ENCODE measurements at regions not wholly inside any gene's neighbourhood (a gene's known extent, or its start where the extent isn't known, plus 50 kb on each side); places are given as distances from the start of the nearest gene placed in this dataset.
A peak's percentile ranks its signal among the peaks of the same experiment; 100 is the strongest.

- DNase-seq (ENCODE audit: low spot score), result no peak
These were observed 61.1 kb downstream of the SPATA31C2 start for GRCh38 chr9:88077071-88077617.

- peak; percentile 35 for DNase-seq (ENCODE audit: low spot score)
These were observed 61.8 kb downstream of the SPATA31C2 start for GRCh38 chr9:88076286-88077070.

- DNase-seq (ENCODE audit: low spot score), result no peak
These were observed 62.3 kb downstream of the SPATA31C2 start for GRCh38 chr9:88075966-88076285.

- DNase-seq (ENCODE audit: low spot score), result no peak
These were observed 62.8 kb downstream of the SPATA31C2 start for GRCh38 chr9:88075506-88075905.

GRCh38 chr9:88074931-88075330, 63.3 kb downstream of the SPATA31C2 start:
- DNase-seq (ENCODE audit: low spot score), result no peak

DNA sequence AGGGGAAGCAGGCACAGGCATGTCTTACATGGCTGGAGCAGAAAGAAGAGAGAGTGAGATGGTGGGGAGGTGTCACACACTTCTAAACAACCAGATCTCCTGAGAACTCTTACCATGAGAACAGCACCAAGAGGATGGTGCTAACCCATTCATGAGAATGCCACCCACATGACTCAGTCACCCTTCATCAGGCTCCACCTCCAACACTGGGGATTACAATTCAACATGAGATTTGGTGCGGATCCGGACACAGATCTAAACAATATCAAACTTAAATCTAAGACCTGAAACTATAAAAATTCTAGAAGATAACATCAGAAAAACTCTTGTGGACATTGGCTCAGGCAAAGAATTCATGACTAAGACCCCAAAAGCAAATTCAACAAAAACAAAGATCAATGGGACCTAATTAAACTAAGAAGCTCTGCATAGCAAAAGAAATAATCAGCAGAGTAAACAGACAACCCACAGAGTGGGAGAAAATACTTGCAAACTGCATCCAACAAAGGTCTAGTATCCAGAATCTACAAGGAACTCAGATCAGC, 65.4 kb downstream of the SPATA31C2 start:
- DNase-seq (ENCODE audit: low spot score), result no peak

DNA sequence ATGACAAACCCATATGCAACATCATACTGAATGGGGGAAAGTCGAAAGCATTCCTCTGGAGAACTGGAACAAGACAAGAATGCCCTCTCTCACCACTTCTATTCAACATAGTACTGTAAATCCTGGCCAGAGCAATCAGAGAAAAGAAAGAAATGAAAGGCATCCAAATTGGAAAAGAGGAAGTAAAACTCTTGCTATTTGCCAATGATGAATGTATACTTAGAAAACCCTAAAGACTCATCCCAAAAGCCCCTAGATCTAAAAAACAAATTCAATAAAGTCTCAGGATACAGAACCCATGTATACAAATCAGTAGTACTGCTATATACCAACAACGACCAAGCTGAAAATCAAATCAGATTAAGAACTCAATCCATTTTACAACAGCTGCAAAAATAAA, 66.9 kb downstream of the SPATA31C2 start:
- DNase-seq (ENCODE audit: low spot score), result no peak

DNA sequence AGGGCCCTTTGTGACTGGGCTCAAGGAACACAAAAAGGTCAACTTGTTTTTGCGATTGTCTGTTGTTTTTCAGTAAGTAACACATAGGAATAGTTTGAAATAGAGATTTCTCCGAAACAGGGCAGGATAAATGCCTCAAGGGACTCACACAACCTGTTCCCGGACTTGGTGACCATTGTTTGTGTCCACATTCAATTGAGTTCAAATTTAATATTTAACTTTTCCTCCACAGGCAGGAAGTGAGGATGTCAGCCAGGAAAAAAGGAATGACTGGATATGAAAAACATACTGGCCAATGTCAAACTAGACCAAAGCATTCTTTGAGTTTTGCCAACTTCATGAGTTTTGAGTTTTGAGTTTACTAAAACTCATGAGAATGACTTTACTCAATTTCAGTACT, 72.7 kb downstream of the SPATA31C2 start:
- no peak for DNase-seq (ENCODE audit: low spot score)

DNA sequence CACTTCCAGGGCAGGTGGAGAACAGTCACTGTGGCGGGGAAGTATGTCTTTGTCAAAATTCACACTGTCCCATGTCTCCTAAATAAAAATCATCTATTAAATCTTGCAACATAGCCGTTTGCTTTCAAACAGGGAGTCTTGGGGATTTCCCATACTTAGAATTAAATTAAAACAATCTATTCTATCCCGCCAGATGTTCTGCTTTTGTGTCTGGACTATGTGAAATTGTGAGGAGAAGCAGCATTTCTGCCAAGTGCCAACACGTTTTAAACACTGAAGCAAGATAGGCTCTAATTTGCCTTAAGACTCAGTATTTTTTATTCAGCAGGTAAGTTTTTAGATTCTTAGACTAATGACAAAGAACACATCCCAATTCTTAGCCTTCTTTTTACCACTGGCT, 73.7 kb downstream of the SPATA31C2 start:
- DNase-seq (ENCODE audit: low spot score), result no peak

DNA sequence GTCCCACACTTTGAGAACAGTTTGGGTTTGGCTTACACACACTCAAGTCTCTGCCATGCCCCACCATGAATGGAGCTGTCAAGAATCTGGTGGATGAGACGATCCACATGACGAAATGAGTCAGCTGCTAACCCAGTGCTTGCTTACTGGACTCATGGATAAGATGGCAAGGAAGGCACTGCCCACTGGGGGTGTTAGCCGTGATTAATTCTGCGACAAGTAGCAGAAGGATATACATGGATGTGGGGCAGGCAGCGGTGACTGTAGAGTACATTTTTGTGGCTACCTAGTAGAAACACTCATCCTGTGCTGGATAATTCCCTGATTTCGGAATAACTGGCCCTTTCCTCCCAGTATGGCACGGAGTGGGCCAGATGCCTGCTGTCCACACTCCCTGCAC, 77.5 kb downstream of the SPATA31C2 start:
- no peak for DNase-seq (ENCODE audit: low spot score)

- DNase-seq (ENCODE audit: low spot score), result no peak
These were observed 78.8 kb downstream of the SPATA31C2 start for GRCh38 chr9:88059469-88059868.

DNA sequence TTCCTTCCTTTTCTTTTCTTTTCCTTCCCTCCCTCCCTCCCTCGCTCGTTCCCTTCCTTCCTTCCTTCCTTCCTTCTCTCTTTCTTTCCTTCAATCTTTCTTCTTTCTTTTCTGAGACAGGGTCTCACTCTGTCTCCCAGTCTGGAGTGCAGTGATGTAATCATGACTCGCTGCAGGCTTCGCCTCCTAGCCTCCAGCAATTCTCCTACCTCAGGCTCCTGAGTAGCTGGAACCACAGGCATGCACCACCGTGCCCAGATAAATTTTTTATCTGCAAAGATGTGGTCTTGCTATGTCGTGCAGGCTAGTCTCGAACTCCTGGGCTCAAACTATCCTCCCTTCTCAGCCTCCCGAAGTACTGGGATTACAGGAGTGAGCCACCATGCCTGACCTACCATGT, 81.4 kb downstream of the SPATA31C2 start:
- no peak for DNase-seq (ENCODE audit: low spot score)

- no peak for DNase-seq (ENCODE audit: low spot score)
These were observed 79.6 kb upstream of the CDK20 start for GRCh38 chr9:88053856-88054501.

GRCh38 chr9:88052321-88052965, 78.1 kb upstream of the CDK20 start:
- DNase-seq (ENCODE audit: low spot score), result no peak

DNA sequence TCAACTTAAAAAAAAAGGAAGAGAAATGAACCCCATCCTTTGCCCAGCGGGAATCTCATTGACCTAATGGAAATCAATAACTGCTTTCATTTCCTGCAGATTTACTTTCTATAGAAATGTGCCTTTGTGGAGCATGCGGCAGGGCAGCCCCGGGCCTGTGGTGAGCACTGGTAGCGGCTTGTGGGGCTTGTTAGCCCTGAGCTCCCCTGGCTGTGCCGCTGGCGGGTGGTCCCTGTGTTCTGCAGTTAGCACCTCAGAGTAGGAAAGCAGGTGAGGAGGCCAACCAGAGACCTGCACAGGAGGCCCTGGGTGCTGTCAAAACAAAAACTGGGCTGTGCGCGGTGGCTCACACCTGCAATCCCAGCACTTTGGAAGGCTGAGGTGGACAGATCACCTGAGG, 76.8 kb upstream of the CDK20 start:
- DNase-seq (ENCODE audit: low spot score), result no peak

DNA sequence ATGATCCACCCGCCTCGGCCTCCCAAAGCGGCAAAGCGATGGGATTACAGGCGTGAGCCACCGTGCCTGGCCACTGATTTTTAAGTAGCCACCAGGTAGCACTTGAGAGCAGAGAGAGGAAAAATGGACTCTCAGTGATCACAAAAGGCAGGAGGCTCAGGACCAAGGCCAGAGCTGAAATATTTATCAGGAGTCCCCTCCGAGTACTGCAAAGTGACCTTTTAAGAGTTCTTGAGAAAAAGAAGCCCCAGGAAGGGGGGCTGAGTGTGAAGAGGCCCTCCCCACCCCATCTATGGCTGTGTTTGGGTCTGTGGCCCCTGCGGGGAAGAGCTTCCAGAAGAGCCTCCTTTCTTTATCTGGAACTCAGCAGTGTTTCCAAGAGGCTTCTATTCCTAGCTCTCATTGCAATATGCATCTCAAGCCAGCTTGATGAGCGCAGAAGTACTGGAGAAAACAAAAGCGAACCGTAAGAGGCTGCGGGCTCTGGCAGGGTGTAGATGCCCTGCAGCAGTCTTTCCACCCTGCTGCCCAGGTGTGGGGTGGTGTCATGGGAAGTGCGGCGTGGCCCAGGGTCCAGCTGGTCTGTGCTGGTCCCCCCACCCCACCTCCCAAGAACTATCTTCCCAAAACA, 75.5 kb upstream of the CDK20 start:
- no peak for DNase-seq (ENCODE audit: low spot score)

DNA sequence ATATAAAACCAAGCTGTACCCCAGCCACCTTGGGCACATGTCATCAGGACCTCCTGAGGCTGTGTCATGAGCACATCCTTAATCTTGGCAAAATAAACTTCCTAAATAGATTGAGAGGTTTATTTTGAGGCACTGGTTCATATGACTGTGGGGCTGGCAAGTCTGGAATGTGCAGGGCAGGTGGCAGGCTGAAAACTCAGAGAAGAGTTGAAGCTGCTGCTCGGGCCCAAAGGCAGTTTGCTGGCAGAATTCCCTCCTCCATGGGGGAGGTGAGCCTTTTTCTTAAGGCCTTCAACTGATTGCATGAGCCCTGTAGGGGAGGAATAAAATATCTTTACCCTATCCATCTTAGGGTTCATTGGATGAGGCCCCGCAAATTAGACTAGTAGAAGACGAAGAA, 72.2 kb upstream of the CDK20 start:
- no peak for DNase-seq (ENCODE audit: low spot score)

- DNase-seq (ENCODE audit: low spot score), result no peak
These were observed 71.4 kb upstream of the CDK20 start for GRCh38 chr9:88045686-88046085.

DNA sequence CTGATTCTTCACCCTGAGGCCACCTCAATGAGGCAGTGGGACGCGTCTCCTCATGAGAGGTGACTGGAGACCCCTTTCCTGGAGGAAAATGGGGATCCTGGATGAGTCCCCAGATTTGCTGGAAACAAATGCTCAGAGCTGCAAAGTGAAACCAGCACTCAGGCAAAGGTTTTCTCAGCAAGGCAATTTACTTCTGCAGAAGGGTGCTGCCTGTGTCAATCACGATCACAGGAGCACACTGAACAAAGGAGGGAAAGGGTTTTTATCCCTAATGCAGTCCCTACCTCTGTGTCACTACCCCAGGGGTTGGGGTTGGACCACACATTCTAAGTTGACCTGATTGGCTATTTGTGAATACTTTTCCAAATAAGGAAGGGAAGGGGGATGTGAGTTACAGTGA, 69.9 kb upstream of the CDK20 start:
- DNase-seq (ENCODE audit: low spot score), result no peak

DNA sequence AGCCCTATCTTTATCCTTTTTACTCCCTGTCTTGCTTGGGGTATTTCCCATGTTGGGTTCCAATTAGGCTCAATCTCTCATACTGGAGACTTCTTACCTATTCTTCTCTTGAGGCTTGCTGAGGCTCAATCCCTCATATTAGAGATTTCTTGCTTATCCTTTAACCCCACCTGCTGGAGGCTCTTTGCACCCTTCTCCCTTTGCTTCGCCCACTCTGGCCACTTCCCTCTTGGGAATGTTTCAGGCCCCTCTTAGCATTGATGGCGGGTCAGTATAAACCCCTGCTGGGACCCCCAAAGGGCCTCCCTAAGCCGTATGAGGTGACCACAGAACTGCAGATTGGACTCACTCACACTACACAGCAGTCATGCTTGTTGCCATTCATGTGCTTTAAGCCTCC, 69.3 kb upstream of the CDK20 start:
- DNase-seq (ENCODE audit: low spot score), result no peak

DNA sequence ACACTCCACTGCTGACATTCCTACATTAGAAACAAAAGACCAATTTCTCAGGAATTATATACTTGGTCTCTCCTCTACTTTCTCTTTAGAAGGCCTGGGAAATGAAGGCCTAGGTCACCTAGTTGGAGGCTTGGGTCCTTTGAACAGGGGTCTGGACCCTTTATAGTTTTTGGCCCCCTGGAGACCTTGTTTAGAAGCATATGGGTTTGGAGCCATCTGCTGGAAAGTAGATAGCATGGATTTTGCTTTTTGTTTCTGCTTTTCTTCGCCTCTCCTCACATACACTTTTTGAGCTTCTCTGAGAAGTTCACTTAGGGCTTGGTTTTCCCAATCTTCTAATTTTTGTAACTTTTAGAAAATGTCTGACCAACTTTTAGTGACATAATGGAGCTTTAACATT, 67.1 kb upstream of the CDK20 start:
- DNase-seq (ENCODE audit: low spot score), result no peak

- DNase-seq (ENCODE audit: low spot score), result no peak
These were observed 63.0 kb upstream of the CDK20 start for GRCh38 chr9:88037285-88037845.

Measured in HuH-7.5 (cell line).